SHP77 treated with DMSO at 0.1 percent for 48 hours (cell line): ENCODE measurements at regions not wholly inside any gene's neighbourhood (a gene's known extent, or its start where the extent isn't known, plus 50 kb on each side); places are given as distances from the start of the nearest gene placed in this dataset.
A peak's percentile ranks its signal among the peaks of the same experiment; 100 is the strongest.
"Not testable (repeated sequence)": the region's sequence is repeated elsewhere in the genome, so short reads cannot be mapped to it uniquely, and the experiment has no call there.

ENCODE experiments used
- DNase-seq: peaks from one replicate; lab custom pipeline; 2025; lab: John Stamatoyannopoulos, UW

DNA sequence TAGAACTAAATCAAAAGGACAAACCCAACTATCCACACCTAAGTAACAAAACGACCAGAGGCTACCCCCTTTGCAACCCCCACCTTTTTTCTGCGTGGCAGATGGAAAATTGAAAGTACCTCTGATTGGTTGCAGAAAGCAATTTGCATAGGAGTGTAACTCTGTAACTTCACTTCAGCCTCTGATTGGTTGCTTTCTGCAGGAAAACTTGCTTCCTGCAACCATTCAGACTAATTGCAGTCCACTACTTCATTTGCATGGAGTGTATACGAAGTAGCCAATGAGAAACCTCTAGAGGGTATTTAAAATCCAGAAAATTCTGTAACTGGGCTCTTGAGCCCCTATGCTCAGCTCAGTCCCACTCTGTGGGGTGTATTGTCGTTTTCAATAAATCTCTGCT is 129.1 kb upstream of the OLIG3 start:
- no peak for DNase-seq

- DNase-seq = no peak
Measured at GRCh38 chr6:137625100-137625661, 131.0 kb upstream of the OLIG3 start.

DNA sequence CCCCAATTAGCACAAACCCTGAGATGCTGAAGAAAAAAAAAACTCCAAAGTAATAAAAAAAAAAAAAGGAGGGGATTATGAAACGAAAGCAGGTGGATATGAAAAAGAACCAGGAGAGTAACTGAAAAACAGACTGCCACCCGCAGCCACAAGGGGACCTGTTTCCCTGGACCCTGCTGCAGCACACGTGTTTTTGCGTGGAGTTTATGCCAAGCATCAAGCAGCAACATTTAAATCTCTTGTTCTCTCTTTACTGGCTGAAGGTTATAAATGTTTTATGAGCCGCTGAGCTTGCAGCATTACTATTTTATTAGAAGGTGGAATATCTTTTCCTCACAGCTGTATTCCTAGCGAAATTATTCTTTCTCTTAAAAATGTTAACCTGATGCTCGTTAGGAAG is 131.6 kb upstream of the OLIG3 start:
- no peak for DNase-seq

- no peak for DNase-seq
Measured at GRCh38 chr6:137630666-137631065, 136.5 kb upstream of the OLIG3 start.

DNA sequence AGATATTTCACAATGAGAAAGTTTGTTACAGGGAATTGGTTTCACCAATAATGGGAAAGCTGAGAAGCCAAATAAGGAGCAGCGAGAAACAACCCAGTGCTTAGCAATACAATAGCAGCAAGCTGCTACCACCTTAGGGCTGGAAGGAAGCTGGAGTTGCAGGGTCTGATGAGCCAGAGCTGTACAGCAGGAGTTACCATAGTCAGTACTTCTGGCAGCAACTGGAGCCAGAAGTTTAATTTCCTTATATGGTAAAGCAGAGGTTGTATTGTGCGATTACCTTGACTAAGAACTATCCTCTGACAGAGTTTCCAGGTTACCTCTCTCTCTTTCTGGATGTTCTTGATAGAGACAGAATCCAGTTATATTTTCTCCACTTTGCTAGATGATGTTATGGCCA is 137.1 kb upstream of the OLIG3 start:
- no peak for DNase-seq

- DNase-seq = not testable (repeated sequence)
Measured at GRCh38 chr6:137634177-137634576, 140.0 kb upstream of the OLIG3 start.

GRCh38 chr6:137637121-137637520 is 142.9 kb upstream of the OLIG3 start:
- DNase-seq = no peak

DNA sequence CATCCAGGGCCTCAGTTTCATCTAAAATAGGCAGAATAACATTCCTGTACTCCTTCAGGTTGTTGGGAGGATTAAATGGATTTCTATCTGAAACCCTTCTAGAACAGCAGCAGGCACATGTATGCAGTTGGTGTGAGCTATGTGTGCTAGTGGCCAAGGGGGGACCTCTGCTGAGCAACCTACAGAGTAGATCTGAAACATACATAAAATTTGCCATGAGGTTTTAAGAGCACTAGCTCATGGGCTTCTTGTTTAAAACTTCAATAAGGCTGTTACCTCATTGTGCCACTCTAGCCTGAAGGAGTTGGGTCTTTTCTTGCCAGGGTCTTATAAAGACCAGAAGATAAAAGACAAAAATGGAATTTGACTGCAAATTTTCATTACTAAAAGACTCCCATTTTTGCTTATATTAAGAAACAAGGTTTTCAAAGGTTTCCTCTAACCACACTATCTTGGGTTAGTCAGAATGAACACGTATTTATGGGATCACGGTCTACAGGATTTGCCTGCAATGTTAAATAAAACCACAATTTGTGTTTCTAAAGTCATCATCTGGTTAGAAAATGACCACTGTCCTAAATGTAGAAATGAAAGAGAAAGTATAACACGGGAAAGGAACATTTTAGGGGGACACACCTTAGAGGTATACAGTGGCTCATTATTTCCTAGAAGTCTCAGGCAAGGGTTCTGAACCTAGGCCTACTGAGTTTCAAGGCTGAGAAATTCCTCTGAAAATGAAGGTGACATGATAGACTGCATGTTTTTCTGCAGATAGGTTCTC is 144.9 kb upstream of the OLIG3 start:
- no peak for DNase-seq

DNA sequence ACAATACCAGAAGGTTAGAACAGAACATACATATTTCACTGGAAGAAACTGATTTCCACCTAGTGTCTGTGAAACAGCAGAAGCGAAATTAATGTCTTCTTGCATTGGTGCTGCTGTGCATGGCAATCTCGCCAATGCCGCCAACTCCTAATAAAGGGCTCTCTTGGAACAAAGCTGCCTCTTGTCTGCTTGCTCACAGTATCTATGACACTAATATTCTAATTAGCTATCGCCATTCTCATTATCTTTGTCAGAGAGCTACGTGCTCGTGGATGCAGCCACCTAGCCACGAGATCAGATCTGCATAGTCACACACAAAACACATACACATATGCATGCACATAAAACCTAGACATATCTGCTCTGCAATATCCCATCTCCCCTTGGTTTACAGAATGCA is 145.9 kb upstream of the OLIG3 start:
- DNase-seq = no peak

GRCh38 chr6:137641474-137642077 is 147.4 kb upstream of the OLIG3 start:
- DNase-seq = peak; percentile 8

- DNase-seq = not testable (repeated sequence)
Measured at GRCh38 chr6:137643210-137643609, 149.0 kb upstream of the OLIG3 start.

DNA sequence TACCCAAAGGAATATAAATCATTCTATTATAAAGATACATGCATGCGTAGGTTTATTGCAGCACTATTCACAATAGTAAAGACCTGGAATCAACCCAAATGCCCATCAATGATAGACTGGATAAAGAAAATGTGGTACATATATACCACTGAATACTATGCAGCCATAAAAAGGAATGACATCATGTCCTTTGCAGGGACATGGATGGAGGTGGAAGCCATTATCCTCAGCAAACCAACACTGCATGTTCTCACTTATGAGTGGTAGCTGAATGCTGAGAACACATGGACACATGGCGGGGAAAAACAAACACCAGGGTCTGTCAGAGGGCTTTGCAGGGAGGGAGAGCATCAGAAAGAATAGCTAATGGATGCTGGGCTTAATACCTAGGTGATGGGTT is 149.4 kb upstream of the OLIG3 start:
- not testable (repeated sequence) for DNase-seq

- no peak for DNase-seq
Measured at GRCh38 chr6:137645850-137646249, 151.7 kb upstream of the OLIG3 start.

GRCh38 chr6:137646484-137646883 is 152.3 kb upstream of the OLIG3 start:
- no peak for DNase-seq

- no peak for DNase-seq
Measured at GRCh38 chr6:137647762-137648447, 153.7 kb upstream of the OLIG3 start.

DNA sequence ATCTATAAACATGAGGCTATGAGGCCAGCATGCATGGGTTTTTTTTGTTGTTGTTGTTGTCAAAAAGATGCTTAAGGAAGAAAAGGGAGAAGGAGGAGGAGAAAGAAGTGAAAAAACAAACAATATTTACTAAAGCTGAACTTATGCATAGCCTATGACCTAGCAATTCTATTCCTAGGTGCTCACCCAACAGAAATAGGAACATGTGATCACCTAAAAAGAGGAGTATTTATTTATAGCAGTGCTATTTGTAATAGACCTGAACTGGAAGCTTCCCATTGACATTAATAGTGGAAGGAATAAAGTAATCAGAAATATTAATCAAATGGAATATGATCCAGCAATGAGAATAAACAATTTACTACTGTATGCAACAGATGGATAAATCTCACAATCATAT is 156.5 kb upstream of the OLIG3 start:
- no peak for DNase-seq

DNA sequence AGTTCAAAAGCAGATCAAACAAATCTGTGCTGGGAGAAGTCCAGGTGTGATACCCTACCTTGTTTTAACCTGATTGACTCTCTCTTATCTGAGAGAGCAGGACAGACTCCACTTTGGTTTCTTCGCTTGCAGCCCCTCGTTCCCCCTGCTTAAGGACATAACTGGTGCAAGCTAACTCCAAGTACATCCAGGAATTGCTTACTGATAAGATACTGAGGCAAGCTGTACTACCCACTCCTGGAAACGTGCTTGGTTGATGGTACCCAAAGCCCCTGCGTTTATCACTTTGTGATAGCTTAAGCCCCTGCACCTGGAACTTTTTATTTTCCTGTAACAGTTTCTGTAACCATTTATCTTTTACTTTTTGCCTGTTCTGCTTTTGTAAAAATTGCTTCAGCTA is 157.0 kb upstream of the OLIG3 start:
- no peak for DNase-seq

GRCh38 chr6:137651591-137652335 is 157.6 kb upstream of the OLIG3 start:
- no peak for DNase-seq

- DNase-seq = no peak
Measured at GRCh38 chr6:137652961-137653705, 158.9 kb upstream of the OLIG3 start.

GRCh38 chr6:137653706-137654059 is 159.5 kb upstream of the OLIG3 start:
- DNase-seq = no peak

DNA sequence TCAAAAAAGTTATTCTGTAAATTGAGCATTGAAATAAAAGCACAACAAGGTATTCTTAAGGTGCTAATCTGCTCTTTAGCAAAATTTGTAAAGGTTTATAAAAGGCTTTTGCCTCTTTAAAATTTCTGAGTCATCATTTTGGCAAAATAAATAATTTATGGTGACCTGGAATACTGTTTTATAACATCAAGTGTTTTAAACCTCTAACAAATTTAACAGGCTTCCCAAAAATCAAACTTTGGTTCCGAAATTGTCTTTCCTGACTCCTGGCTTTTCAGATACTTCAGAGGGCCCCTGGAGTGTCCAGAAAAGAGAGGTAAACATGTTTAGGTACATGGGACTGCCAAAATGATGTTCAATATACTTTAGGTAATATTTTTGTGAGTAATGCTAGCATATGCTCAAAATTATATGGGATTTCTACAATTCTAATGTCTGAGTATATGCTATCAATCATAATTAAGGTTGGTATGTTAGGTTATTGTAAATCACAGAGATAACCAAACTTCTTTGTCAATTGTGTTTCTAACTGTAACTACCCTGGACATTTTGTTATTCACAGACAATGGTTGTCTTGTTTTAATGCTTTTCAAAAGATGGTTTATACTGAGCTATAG is 160.3 kb upstream of the OLIG3 start:
- DNase-seq = no peak
